ENCODE measurements at regions not wholly inside any gene's neighbourhood (a gene's known extent, or its start where the extent isn't known, plus 50 kb on each side); places are given as distances from the start of the nearest gene placed in this dataset.

GRCh38 chr6:140124498-140124897, 750.0 kb upstream of the CITED2 start:
- no peak for DNase-seq

GRCh38 chr6:140108167-140108566, 733.7 kb upstream of the CITED2 start:
- DNase-seq: no peak

DNA sequence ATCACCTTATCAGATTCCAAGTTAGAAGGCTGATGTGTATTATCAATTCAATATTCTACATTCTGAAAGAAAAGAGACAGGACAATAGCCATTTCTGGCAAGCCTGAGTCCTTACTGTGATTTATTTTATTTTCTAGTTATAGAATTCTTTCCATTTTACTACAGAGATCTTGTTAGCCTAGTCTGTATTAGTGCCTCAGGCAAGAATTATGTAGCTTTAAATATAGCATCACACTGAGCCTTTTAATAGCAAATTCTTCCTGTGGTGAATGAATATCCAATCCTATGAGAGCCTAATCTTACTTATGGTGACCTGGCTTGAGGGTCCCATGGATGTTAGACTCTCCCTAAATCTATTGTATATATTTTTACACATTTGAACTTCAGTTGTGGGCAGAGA, 732.8 kb upstream of the CITED2 start:
- DNase-seq: peak; percentile 5

GRCh38 chr6:140105857-140106256, 731.4 kb upstream of the CITED2 start:
- DNase-seq: no peak

DNA sequence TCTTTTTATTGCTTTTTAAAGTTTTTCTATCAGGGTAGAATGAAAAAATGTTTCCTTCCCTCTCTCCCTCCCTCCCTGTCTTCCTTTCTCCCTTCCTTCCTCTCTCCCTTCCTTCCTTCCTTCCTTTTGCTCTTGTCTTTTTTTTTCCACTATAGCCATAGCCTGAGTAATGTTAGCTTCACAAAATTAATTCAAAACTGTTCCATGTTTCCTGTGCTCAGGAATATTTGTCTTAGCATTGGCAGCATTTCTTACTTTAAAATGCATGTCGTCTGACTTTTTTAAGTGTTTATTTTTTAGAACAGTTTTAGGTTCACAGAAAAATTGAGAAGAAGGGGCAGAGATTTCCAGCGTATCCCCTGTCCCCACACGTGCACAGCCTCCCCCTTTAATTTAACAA, 730.8 kb upstream of the CITED2 start:
- no peak for DNase-seq

- no peak for DNase-seq
Measured at GRCh38 chr6:140101818-140102217, 727.4 kb upstream of the CITED2 start.

- DNase-seq: no peak
Measured at GRCh38 chr6:140101367-140101766, 726.9 kb upstream of the CITED2 start.

GRCh38 chr6:140095532-140095931, 721.1 kb upstream of the CITED2 start:
- no peak for DNase-seq

DNA sequence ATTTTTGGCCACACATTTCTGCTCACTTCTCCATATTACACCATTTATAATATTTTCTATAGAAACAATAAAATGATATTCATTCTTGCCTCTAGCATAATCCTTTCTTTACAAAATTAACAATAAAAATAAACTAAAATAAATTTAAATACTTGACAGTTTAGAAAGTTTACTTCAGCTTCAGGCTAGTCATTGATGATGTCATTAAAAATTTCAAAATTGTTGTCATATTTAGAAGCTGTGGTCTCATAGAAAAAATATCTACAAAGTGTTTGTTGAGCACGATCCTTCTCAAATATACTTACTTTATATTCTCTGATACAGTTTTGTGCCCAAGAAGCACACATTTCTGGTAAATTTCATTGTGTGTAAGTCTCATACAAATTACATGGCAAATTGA, 717.4 kb upstream of the CITED2 start:
- DNase-seq: no peak

- no peak for DNase-seq
Measured at GRCh38 chr6:140090871-140091270, 716.4 kb upstream of the CITED2 start.

DNA sequence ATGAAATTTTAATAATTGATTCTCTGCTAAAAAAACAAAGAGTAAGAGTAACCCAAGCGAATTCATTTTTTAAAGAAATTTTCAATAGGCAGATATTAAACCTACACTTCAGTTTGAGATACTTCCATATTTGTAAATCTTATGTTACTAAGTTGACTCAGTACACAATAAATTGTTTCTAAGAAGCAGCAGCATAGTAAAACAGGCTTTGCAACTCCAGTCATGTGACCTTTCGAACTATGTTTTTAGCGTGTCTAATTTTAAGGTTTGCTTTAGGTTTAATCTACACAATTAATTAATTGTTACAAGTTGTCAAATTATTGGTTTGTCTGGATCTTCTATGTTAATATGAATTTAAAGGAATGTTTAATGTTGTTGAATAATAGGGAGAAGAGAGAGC, 708.9 kb upstream of the CITED2 start:
- no peak for DNase-seq

DNA sequence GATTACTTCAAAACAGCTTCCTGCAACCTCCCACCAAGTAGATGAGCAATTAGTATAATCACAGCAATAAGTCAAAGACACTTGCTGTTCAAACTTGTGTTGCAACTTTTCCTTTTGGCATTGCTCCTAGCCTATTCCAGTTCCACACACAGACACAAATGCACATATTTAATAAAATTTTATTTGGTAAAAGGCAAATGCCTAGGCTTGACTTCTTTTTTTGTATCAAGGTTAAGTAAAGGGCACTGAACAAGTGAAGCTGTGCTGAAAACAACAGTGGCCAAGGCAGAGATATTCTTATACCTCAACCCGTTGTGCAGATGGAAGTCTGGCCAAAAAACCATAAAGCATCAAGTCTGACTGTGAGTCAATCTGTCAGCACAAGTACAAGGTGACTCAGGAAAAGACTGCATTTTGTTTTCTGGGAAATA, 708.4 kb upstream of the CITED2 start:
- no peak for DNase-seq

- no peak for DNase-seq
Measured at GRCh38 chr6:140079328-140079727, 704.9 kb upstream of the CITED2 start.

DNA sequence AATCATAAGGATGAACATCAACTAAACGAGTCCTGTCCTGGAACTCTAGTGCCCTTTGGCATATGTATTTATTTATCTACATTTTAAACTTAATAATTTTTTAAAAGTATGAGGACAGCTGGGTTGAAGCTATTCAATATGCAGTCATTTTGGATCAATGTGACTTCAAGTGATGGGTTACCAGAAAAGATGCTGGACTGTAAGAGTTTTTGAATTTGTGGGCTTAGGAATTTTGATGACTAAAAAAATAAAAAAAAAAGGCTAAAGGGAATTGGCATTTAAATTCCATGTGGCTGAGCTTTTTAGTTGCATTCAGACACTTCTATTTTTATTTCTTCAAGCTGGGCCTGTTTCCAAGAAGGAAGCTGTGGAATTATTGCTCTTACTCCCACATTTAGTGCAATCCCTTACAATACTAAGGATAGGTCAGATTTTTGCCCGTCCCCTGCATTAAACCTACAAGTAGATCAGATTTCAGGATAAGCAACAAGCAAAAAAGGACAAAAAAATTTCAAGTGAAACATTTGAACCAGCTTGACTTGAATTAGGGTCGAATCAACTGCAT, 704.2 kb upstream of the CITED2 start:
- peak; percentile 67 for DNase-seq

- no peak for DNase-seq
Measured at GRCh38 chr6:140077827-140078560, 703.5 kb upstream of the CITED2 start.

GRCh38 chr6:140076105-140076504, 701.7 kb upstream of the CITED2 start:
- no peak for DNase-seq

DNA sequence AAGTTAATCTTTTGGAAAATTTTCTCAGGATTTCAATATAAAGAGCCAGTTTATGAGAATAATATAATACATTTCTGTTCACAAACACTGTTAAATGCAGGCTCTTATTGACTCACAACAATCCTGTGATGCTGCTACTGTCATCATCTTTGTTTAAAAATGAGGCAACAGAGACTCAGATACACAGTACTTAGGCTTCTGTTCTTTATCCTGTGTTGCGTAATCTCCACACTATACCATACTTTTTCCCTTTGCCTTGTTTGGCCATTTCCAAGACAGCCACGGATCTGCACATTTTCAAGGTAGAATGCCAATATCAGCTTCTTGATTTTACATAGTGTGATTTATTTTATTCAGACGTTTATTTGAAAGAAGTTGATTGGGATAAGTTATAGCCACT, 699.0 kb upstream of the CITED2 start:
- DNase-seq: no peak

- no peak for DNase-seq
Measured at GRCh38 chr6:140071601-140072062, 697.2 kb upstream of the CITED2 start.

- DNase-seq: peak; percentile 69
Measured at GRCh38 chr6:140070846-140071473, 696.5 kb upstream of the CITED2 start.

DNA sequence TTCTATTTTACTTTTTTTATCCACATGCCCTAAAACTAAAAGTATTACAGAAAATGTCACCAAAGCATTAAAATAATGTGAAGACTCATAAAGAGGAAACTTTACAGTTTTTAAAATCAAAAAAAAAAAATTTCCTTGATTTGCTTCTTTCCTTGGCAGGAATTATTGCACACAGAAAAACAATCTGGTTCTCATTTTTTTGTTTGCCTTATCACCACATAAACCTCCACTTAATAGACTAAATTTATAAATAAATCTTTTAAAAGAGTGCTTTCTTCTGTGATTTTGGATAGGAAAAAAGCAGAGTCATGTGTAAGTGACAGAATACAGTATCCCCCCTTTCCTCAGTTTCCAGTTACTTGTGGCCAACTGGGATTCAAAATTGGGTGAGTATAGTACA, 695.1 kb upstream of the CITED2 start:
- DNase-seq: no peak

GRCh38 chr6:140068801-140069200, 694.4 kb upstream of the CITED2 start:
- DNase-seq: no peak

DNA sequence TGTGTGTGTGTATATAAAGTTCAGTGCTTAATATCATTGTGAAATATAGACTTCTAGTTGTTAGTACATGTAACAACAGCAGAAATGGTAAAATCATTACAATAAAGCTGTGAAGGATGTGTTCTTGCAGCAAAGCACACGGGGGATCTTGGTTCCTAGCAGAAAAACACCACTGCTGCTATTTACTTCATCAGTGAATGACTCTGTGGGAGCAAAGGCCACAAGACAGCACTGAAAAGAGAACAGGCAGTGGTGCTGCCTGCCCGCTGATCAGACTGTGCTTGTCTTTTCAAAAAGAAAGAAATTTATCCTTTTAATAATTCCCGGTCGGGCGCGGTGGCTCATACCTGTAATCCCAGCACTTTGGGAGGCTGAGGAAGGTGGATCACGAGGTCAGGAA, 689.9 kb upstream of the CITED2 start:
- DNase-seq: no peak

GRCh38 chr6:140063021-140063399, 688.6 kb upstream of the CITED2 start:
- no peak for DNase-seq
